KG1 (cell line): ENCODE measurements at regions not wholly inside any gene's neighbourhood (a gene's known extent, or its start where the extent isn't known, plus 50 kb on each side); places are given as distances from the start of the nearest gene placed in this dataset.

Source experiments
- DNase-seq: peaks from one replicate; lab custom pipeline; 2025; lab: John Stamatoyannopoulos, UW

DNA sequence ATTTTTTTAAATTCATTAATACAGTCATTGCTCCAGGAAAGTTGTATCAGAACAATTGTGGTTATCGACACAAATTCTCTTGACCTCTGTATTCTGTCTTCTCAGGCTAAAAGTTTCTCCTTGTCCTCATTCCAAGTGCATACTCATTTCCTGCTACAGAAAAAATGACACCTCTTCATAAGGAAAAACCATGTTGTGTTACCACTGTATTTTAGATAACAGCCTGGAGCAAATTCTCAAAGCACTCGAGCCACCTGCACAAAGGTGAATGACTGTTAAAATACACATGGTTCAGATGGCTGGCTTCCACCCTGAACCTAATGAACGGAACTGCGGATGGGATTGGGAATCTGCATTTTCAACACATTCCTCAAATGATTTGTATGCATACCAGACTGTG is 586.5 kb downstream of the EPHA4 start:
- no peak for DNase-seq

DNA sequence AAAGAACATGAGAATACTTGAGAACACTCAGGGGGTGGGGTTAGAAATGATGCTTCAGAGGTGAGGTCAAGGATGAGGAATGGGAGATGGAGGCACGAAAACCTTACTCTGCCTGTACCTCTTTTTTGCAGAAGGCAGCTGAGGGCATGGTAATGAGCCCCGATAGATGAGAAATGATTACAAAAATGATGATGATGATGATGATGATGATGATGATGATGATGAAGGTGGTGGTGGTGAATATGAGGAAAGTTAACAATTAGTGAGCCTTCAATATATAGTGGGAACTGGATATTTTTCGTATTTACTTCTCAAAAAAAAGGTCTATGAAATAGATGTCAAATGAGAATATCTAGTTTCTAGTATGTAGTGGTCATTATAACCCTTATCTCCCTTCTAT is 584.3 kb downstream of the EPHA4 start:
- no peak for DNase-seq

DNA sequence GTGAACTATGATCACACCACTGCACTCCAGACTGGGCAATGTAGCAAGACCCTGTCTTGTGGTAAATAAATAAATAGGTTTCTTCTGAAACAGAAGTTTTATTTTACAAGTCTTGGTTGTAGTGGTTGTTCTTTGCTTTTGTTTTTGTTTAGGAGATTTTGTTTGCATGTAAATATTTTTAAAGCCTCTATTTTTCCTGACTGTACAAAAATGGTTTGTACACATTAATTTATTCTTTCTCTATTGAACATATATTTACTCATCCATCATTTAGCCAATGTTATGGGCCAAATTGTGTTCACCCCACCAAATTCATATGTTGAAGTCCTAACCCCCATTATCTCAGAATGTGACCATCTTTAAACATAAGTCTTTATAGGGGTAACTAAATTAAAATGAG is 580.1 kb downstream of the EPHA4 start:
- no peak for DNase-seq

GRCh38 chr2:220994846-220995245 is 577.3 kb downstream of the EPHA4 start:
- DNase-seq = no peak

- no peak for DNase-seq
Observed at GRCh38 chr2:220995581-220995980, 576.5 kb downstream of the EPHA4 start.

GRCh38 chr2:220998156-220998555 is 573.9 kb downstream of the EPHA4 start:
- no peak for DNase-seq

DNA sequence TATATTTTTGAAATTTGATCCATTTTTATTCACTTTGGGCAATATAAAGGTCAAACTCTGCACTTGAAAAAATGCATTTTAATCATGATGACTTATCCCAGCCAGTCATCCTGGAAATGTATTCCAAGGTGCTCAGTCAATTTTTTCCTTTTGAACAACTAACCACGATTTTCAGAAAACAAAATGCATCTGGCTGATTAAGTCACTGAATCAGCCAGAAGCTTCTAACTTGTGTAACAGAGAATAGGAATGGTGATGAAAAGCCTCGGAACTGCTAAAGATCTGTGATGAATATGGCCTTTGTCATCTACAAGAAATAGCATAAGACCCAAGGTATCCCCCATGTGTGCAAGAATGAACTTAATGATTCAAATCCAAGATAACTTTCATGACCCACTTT is 572.7 kb downstream of the EPHA4 start:
- no peak for DNase-seq

DNA sequence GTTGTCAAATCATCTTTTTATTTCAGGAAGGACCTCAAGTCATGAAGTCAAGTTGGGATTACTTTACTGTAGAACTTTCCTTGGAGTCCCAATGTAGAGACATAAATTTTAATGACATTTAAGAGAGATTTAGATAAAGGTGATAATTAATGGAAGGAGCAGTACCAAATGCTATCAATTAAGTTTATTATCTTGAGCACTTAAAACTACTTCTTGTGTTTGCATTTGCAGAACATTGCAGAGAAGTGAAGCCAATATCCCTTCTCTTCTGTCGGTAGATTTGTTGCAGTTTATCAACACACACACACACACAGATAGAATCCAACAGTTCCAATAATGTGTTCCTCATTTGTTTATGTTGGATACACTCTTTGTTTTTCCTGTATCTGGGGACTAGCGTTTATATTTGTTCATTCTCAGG is 570.7 kb downstream of the EPHA4 start:
- DNase-seq = no peak

GRCh38 chr2:221002101-221002685 is 569.9 kb downstream of the EPHA4 start:
- DNase-seq = no peak

DNA sequence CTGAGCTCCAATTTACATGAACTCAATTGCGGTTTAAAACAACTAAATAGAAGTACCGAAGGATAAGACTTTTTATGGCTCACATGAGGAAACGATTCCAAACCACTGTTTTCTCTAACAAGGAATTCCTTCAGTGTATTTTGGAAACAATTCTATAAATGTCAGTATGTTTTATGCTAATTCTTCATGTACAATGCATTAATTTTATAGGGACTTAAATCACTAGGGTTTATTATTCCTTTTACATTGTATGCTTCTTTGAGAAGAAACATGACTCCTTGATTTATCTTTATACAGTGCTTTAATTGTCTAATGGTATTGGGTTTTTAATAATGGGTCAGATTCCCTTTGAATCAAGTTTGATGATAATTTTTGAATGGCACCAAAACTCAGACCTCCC is 566.8 kb downstream of the EPHA4 start:
- no peak for DNase-seq

DNA sequence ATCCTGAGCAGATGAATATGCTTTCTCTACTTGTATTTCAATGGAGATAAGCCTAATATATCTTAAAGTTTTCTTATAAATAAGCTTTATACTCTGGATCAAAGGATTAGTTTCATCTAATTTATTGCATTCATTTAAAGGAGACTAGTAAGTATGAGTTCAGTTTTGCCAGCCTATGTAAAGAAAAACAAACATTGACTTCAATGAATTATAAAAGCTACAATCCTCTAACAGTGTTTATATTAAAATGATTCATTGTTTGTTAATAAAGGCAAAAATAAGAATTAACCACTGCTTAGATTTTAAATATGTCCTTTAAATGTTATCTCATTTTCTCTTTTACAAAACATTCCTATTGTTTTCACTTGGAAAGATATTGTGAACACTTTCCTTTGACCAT is 566.0 kb downstream of the EPHA4 start:
- no peak for DNase-seq

DNA sequence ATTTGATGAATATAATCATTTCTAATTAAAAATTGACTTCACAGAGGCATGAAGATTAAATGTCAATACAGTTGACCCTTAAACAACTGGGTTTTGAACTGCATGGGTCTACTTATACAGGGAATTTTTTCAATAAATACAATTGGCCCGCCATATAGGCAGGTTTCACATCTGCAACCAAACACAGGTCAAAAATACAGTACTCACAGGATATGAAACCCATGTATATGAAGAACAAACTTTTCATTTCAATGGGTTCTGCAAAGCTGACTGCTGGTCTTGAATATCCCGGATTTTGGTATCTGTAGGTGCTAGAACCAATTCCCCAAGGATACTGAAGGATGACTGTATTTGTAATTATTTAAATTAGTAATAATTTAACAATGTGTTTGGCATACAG is 555.6 kb downstream of the EPHA4 start:
- DNase-seq = no peak

DNA sequence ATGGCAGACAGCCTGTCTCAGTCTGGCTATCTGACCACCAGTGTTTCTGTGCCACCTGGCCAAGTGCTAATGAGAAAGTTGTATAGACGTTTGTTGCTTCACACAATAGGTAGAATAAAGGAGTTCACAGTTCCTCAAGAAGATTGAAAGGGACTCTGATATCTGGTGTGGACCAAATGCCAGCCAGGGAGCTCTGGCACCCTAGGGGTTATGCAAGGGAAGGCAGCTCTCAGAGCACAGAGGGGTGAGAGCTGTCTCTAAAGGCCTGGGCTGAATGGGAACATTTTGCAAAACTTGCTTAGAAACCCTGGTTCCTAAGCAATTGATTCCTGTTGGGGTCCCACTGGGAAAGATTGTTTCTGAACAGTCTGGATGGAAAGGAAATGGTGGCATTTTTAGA is 553.8 kb downstream of the EPHA4 start:
- no peak for DNase-seq

GRCh38 chr2:221019668-221020067 is 552.4 kb downstream of the EPHA4 start:
- DNase-seq = no peak

GRCh38 chr2:221022554-221022953 is 549.5 kb downstream of the EPHA4 start:
- DNase-seq = no peak

DNA sequence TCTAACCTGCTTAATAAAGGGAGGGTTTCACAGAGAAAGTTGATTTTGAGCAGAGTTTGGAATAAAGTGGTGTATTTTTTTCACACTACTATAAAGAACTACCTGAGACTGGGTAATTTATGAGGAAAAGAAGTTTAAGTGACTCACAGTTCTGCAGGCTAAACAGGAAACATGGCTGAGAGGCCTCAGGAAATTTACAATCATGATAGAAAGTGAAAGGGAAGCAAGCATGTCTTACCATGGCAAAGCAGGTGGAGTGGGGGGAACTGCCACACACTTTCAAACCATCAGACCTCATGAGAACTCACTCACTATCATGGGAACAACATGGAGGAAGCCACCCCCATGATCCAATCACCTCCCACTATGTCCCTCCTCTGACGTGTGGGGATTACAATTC is 546.7 kb downstream of the EPHA4 start:
- no peak for DNase-seq

DNA sequence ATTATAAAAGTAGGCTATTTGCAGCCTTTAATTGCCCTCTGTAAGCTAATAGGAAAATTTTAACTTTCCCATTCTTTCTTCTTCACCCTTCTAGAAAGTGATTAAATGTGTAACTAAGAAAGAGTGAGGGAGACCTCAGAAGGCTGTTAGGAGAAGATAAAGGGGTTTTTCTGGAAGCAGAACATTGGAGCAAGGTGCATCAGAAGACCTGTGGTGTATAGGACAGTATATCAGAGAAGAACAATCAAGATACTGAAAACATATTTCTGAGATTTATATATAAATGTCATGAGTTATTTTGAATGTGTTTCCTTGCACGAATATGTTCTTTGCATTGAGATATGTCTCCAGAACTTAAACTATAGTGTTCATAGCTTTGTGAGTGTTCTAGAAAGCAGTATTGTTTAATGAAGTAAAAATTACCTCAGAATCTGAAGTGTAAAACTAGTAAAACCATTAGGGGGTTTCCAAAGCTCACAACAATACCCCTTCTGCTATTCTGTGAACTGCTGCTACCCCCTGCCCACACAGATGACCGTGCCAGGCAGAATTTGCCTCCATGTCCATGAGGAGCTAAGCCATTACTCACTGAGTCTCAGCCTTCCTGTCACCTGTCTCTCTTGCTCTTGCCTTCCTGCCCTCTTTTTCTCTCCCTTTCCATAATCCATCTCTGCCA is 537.9 kb downstream of the EPHA4 start:
- DNase-seq = no peak

- no peak for DNase-seq
Observed at GRCh38 chr2:221034973-221035372, 537.1 kb downstream of the EPHA4 start.

GRCh38 chr2:221042926-221043325 is 529.2 kb downstream of the EPHA4 start:
- DNase-seq = no peak

GRCh38 chr2:221044781-221045180 is 527.3 kb downstream of the EPHA4 start:
- DNase-seq = no peak

DNA sequence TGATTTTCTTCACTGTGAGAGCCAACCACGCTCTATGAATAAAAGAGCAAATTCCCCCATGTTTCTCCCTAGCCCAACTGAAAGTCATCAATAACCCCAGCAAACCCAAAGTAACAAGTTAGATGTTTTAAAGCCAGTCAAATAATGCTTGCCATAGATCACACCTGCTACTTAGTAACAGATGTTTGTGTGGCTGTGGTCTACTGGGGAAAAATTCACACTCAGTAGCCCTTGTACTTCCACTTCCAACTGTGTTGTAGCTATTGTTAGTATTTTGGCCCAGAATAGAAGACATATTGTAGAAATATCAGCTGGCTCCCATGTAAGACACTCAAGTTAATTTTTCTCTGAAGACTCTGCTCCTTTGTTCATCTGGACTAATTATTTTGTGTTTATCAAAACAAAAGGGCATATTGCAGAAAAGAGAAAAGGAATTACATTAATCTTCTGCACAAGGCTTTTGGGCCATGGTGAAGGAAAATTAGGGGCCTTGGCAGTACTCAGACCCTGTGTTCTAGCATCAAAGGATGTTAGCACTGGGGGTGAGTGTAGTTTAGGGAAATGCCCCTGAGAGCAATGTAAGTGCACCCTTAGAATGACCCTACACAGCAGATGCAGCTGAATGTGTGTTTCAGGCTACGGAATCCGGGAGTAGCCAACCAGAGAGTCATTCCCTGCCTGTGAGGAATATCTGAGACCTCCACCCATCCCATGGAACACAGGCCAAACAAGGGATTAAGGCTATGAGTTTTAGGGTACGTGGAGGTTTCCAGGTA is 521.9 kb downstream of the EPHA4 start:
- DNase-seq = no peak

DNA sequence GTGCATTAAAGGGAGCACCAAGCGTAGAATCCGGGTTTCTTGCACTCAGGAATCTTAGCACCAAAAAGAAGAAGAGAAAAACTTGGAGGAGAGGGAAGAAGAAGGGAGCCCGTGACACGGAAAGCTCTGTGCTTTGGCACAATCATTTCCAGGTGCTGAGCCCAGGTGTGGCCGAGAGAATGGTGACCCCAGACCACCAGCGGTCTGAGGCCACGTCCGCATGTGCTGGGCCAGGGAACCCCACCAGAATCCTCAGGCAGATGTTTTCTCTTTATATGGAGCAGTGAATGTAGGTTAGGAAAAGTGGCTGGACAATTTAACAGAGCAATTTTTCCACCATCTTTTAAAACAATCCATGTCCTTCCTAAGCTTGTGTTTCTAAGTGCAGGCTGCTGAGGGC is 520.9 kb downstream of the EPHA4 start:
- DNase-seq = no peak

- DNase-seq = no peak
Observed at GRCh38 chr2:221060376-221060775, 511.7 kb downstream of the EPHA4 start.
